HepG2 (cell line): ENCODE measurements at regions not wholly inside any gene's neighbourhood (a gene's known extent, or its start where the extent isn't known, plus 50 kb on each side); places are given as distances from the start of the nearest gene placed in this dataset.

Source experiments
- ARID5B ChIP-seq: IDR thresholded peaks from 2 replicates; pipeline ENCODE4 v1.4.0; 2020; ENCODE audit warnings: mild to moderate bottlenecking, missing genetic modification reagents
- ATF2 ChIP-seq: sonication (generic); formaldehyde crosslinking; IDR thresholded peaks from 2 replicates; pipeline ENCODE4 v1.4.0; 2020; ENCODE audit warnings: missing genetic modification reagents
- CREM ChIP-seq, 2 experiments: sonication (generic) in 1 of 2; formaldehyde crosslinking in 1 of 2; IDR thresholded peaks; 2 replicates each; pipeline versions ENCODE4 v1.4.0 to v1.6.1; 2016 to 2020; ENCODE audit warnings: antibody characterized with exemption in 1 of 2, mild to moderate bottlenecking in 1 of 2, missing genetic modification reagents in 1 of 2
- FOXK1 ChIP-seq: sonication (generic); formaldehyde crosslinking; IDR thresholded peaks from 2 replicates; pipeline ENCODE4 v1.4.0; 2020; ENCODE audit warnings: low read depth, missing genetic modification reagents, borderline replicate concordance
- HDAC2 ChIP-seq: sonication (generic); formaldehyde crosslinking; IDR thresholded peaks from 2 replicates; pipeline ENCODE4 v1.4.0; 2020; ENCODE audit warnings: missing genetic modification reagents
- HMG20A ChIP-seq: IDR thresholded peaks from 2 replicates; pipeline ENCODE4 v1.6.1; 2016; ENCODE audit warnings: borderline replicate concordance
- HMG20B ChIP-seq: conservative IDR thresholded peaks from 2 replicates; pipeline ENCODE4 v1.6.1; 2016; ENCODE audit warnings: missing genetic modification reagents, missing compliant biosample characterization
- KLF11 ChIP-seq: IDR thresholded peaks from 2 replicates; pipeline ENCODE4 v1.6.1; 2016; ENCODE audit warnings: missing compliant biosample characterization
- SAP130 ChIP-seq: IDR thresholded peaks from 2 replicates; pipeline ENCODE4 v1.6.1; 2016; ENCODE audit warnings: low read depth
- SMYD3 ChIP-seq: sonication (generic); formaldehyde crosslinking; IDR thresholded peaks from 2 replicates; pipeline ENCODE4 v1.8.1; 2023; ENCODE audit warnings: mild to moderate bottlenecking, missing genetic modification reagents
- ZBTB34 ChIP-seq: sonication (generic); formaldehyde crosslinking; IDR thresholded peaks from 2 replicates; pipeline ENCODE4 v1.8.0; 2022; ENCODE audit warnings: mild to moderate bottlenecking, missing genetic modification reagents
- ZNF263 ChIP-seq: sonication (generic); formaldehyde crosslinking; IDR thresholded peaks from 2 replicates; pipeline ENCODE4 v1.4.0; 2020; ENCODE audit warnings: missing genetic modification reagents
- ZNF280D ChIP-seq: sonication (generic); formaldehyde crosslinking; IDR thresholded peaks from 2 replicates; pipeline ENCODE4 v1.5.1; 2020; ENCODE audit warnings: mild to moderate bottlenecking, missing genetic modification reagents
- ZNF614 ChIP-seq: IDR thresholded peaks from 2 replicates; pipeline ENCODE4 v1.6.1; 2018; ENCODE audit warnings: missing biosample characterization, missing genetic modification reagents, inconsistent platforms, borderline replicate concordance
- ZNF644 ChIP-seq: IDR thresholded peaks from 2 replicates; pipeline ENCODE4 v1.6.1; 2016; ENCODE audit warnings: low read depth
- ZNF674 ChIP-seq: sonication (generic); formaldehyde crosslinking; IDR thresholded peaks from 2 replicates; pipeline ENCODE4 v1.5.0; 2020; ENCODE audit warnings: low read depth, mild to moderate bottlenecking, missing genetic modification reagents

GRCh38 chr3:72582211-72582878 lies 265.9 kb downstream of the SHQ1 start (continued):
- TF ChIP-seq ATF2 (CRISPR knock-in tag) (peak; percentile 61; the same call in 1 of the 2 replicates), ARID5B (CRISPR knock-in tag) (peak; percentile 93), HMG20B (CRISPR knock-in tag) (0 out of 2 replicates have a peak, but pooled peaks have one; percentile 49), ZNF644 (CRISPR knock-in tag) (peak; percentile 71; the same call in 1 of the 2 replicates), ZNF674 (CRISPR knock-in tag) (no peak), HMG20A (peak; percentile 82; the same call in 1 of the 2 replicates), CREM (IDR thresholded peaks at IDR 0.05) (peak; percentile 20; the same call in 1 of the 2 replicates), CREM (CRISPR knock-in tag; IDR thresholded peaks at IDR 0.05) (no peak), KLF11 (peak; percentile 49; the same call in 1 of the 2 replicates), ZBTB34 (CRISPR knock-in tag) (0 out of 2 replicates have a peak, but pooled peaks have one; percentile 68), SAP130 (CRISPR knock-in tag) (peak; percentile 58), ZNF280D (CRISPR knock-in tag) (0 out of 2 replicates have a peak, but pooled peaks have one; percentile 70), ZNF614 (CRISPR knock-in tag) (0 out of 2 replicates have a peak, but pooled peaks have one; percentile 30), HDAC2 (CRISPR knock-in tag) (peak; percentile 85), SMYD3 (CRISPR knock-in tag) (0 out of 2 replicates have a peak, but pooled peaks have one; percentile 7), FOXK1 (CRISPR knock-in tag) (0 out of 2 replicates have a peak, but pooled peaks have one; percentile 35), ZNF263 (CRISPR knock-in tag) (no peak)
